ENCODE measurements at regions not wholly inside any gene's neighbourhood (a gene's known extent, or its start where the extent isn't known, plus 50 kb on each side); places are given as distances from the start of the nearest gene placed in this dataset.

DNA sequence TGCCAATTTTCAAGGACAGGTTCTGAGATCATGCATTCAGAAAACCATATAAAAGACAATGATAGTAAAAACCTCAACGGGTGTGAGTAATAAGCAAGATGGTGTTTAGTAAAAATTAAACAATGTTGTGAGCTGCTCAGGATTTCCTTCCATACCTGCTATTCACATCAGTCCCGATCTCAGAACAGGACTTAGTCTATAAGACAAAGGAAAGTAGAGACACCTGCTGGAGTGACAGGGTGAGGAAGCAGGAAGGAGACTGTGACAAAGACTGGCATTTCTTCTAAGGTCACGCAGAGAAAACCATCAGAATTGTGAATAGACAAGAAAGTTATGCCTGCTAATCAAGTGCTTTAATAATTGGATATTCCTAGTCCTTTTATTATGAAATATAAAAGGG is 648.0 kb downstream of the DACH1 start:
- TF ChIP-seq ZNF274 (IDR thresholded peaks at IDR 0.05; ENCODE audit: low read depth, low read length) (no peak), SUZ12 (IDR thresholded peaks at IDR 0.05; ENCODE audit: extremely low read depth, insufficient read depth, insufficient read length) (no peak), YY1 (IDR thresholded peaks at IDR 0.05; ENCODE audit: insufficient read depth, insufficient read length) (no peak)
